ENCODE measurements at regions not wholly inside any gene's neighbourhood (a gene's known extent, or its start where the extent isn't known, plus 50 kb on each side); places are given as distances from the start of the nearest gene placed in this dataset.

- DNase-seq = no peak
Measured at GRCh38 chr1:30400507-30400906, 322.9 kb downstream of the MATN1 start.

GRCh38 chr1:30399026-30399425, 324.4 kb downstream of the MATN1 start:
- no peak for DNase-seq

- DNase-seq = no peak
Measured at GRCh38 chr1:30397576-30397975, 325.8 kb downstream of the MATN1 start.

- DNase-seq = no peak
Measured at GRCh38 chr1:30395631-30396030, 327.8 kb downstream of the MATN1 start.

- no peak for DNase-seq
Measured at GRCh38 chr1:30388386-30388785, 335.0 kb downstream of the MATN1 start.

- DNase-seq = no peak
Measured at GRCh38 chr1:30386156-30386926, 337.0 kb downstream of the MATN1 start.

- DNase-seq = no peak
Measured at GRCh38 chr1:30385246-30385995, 338.0 kb downstream of the MATN1 start.

GRCh38 chr1:30384286-30385245, 338.8 kb downstream of the MATN1 start:
- DNase-seq = peak; percentile 12

GRCh38 chr1:30383221-30383711, 340.1 kb downstream of the MATN1 start:
- no peak for DNase-seq

- no peak for DNase-seq
Measured at GRCh38 chr1:30382496-30382895, 340.9 kb downstream of the MATN1 start.

- DNase-seq = no peak
Measured at GRCh38 chr1:30381671-30382365, 341.6 kb downstream of the MATN1 start.

GRCh38 chr1:30381266-30381665, 342.1 kb downstream of the MATN1 start:
- DNase-seq = no peak

GRCh38 chr1:30380625-30380984, 342.8 kb downstream of the MATN1 start:
- DNase-seq = no peak

- peak; percentile 70 for DNase-seq
Measured at GRCh38 chr1:30379684-30380624, 343.4 kb downstream of the MATN1 start.

GRCh38 chr1:30378991-30379581, 344.3 kb downstream of the MATN1 start:
- DNase-seq = no peak

- DNase-seq = no peak
Measured at GRCh38 chr1:30378003-30378596, 345.3 kb downstream of the MATN1 start.

- no peak for DNase-seq
Measured at GRCh38 chr1:30377230-30378002, 346.0 kb downstream of the MATN1 start.

GRCh38 chr1:30376054-30376697, 347.2 kb downstream of the MATN1 start:
- no peak for DNase-seq

- DNase-seq = no peak
Measured at GRCh38 chr1:30375156-30375555, 348.2 kb downstream of the MATN1 start.
